Stimulated activated CD4-positive, alpha-beta T cell treated with anti-CD3 and anti-CD28 coated beads, Interleukin-2, amount 100 ng/mL, for 24 hours (primary cell): ENCODE measurements at regions not wholly inside any gene's neighbourhood (a gene's known extent, or its start where the extent isn't known, plus 50 kb on each side); places are given as distances from the start of the nearest gene placed in this dataset.

ENCODE experiments used
- DNase-seq, 2 donors: peaks; one replicate each; pipeline ENCODE4 v3.0.0-alpha.2; 2020

- DNase-seq: no peak
These were observed 1654.6 kb upstream of the RAG2 start for GRCh38 chr11:38252620-38253019.

DNA sequence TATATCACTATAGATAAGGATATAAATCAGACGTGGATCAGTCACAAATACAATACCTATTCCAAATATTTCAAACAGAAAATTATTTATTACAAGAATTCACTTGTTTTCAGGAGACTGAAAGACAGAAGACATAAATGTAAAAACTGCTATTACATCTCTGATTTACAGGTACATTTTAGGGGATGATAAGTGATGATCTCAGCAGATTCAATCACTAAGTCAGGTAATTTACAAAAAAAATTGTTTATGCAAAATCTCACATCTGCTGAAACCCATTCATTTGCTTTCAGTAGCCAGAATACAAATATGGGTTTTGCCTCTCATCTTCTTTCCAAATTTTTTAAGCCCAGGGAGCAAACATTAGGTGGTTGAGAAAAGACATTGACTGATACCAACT lies 1648.4 kb upstream of the RAG2 start:
- no peak for DNase-seq

- DNase-seq: no peak
These were observed 1628.6 kb upstream of the RAG2 start for GRCh38 chr11:38226684-38227083.

- DNase-seq: no peak
These were observed 1623.3 kb upstream of the RAG2 start for GRCh38 chr11:38221295-38221694.

- DNase-seq: no peak
These were observed 1621.6 kb upstream of the RAG2 start for GRCh38 chr11:38219636-38220035.

DNA sequence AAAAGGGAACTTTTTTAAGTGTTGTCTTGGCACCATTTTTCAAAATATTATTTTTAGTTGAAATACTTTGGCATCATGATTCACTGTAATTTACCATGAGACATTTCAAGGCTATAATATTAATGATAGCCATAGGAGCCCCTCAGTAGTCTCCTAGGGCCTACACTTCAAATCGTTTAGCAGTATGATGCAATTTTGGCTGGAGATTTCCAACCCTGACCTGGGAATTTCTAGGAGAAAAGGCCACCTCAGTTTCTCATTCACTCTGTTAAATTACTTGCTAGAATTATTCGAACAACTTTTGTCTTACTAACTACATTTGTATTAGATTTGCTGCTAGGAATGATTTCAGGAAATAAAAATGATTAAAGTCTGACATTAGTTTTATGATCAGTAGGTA lies 1610.9 kb upstream of the RAG2 start:
- no peak for DNase-seq

- DNase-seq: no peak
These were observed 1608.6 kb upstream of the RAG2 start for GRCh38 chr11:38206663-38207062.

DNA sequence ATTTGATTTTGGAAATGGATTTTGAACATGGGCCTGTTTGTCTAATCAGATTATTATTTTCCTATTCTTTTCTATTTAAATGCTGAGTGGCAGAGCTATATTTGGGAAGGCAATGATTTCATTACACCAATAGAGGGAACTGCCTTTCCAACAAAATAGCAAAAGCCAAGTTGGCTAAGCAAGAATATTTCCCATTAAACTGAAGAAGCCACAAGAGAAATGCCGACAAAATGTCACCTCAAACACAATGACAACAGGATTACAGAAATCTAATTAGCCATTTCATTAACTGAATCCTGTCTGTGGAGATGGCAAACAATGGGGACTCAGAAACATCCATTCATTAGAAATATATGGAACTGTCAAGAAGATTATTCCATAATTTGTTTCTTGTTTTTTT lies 1593.1 kb upstream of the RAG2 start:
- no peak for DNase-seq

- no peak for DNase-seq
These were observed 1584.3 kb upstream of the RAG2 start for GRCh38 chr11:38182126-38182866.

DNA sequence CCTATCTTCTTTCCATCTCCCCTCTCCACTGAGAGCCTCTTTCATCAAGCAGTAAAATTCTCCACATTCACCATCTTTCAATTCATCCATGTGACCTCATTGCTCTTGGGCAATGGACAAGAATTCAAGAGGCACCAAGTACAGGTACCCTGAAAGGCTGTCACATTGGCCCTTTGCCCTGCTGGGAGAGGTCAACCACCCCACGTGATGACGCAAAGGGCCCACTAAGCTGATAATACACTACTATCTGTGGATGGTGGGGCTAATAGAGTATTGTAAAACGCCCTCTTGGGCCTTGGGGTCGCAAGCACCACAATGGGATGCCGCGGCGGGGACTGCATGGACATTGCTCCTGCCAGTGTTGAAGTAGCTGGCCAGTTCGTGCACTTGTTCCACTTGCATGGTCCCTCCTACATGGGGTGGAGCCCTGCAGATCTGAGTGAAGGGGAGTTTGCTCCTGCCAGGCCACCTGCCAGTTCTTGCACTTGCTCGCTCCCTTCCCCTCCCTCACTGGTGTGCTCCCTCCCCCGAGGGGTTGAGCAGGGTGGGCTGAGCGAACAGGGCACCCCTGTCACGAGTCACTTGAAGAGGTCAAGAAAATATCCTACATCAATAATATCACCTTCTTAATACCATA lies 1578.8 kb upstream of the RAG2 start:
- DNase-seq: no peak

DNA sequence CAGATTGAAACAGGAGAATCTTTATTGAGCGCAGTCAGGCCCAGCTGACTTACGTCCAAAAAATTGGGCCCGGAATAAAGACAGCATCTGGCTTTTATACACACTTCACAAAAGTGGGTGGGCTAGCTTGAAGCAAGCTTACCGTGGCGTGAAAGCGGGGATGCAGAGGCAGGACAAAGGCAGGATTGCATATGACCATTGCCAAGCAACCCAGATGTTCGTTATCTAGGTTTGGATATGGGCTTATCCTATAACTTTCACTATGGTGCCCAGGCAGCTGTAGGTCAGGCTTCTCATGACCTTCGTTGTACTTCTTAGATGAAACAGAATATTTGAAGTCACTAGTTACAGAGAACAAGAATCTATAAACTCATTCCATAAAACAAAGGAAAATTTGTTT lies 1575.6 kb upstream of the RAG2 start:
- no peak for DNase-seq

DNA sequence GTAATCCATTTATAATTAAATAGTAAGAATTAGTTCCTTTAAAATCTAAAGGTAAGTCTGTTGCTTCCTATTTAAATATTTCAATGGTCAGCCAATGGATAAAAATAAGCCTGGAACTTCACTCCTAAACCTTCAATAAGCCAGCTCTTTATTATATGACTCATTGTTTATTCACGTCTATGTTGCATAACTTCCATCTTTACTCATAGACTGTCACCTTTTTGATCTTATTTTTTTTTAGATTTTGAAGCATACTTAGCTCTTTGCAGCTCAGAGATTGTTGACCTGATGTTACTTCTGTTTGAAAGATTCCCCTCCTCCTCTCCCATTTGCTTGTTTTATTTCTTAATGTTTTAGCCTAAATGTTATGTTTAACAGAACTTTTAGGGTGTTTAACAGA lies 1571.2 kb upstream of the RAG2 start:
- DNase-seq: no peak

GRCh38 chr11:38163526-38163925 lies 1565.5 kb upstream of the RAG2 start:
- no peak for DNase-seq

GRCh38 chr11:38160433-38160832 lies 1562.4 kb upstream of the RAG2 start:
- no peak for DNase-seq

- DNase-seq: no peak
These were observed 1561.0 kb upstream of the RAG2 start for GRCh38 chr11:38159038-38159437.

GRCh38 chr11:38156495-38157146 lies 1558.6 kb upstream of the RAG2 start:
- DNase-seq: no peak

DNA sequence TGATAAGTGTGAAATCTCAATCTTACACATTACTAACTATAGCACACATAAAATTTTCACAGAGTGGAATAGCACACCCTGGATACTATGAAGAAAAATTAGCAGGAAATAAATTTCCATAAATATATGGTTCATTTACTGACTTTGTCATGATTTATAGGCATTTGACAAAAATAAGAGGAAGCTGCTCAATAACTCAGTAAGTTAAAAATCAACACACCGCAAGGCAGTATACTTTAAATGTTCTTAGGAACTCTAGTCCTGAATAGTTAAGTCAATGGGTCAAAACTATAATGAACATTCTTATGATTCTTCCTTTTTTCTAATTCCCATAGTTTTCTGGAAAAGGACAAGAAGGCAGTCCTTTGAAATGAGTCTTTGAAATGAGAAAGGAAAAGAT lies 1557.8 kb upstream of the RAG2 start:
- no peak for DNase-seq

DNA sequence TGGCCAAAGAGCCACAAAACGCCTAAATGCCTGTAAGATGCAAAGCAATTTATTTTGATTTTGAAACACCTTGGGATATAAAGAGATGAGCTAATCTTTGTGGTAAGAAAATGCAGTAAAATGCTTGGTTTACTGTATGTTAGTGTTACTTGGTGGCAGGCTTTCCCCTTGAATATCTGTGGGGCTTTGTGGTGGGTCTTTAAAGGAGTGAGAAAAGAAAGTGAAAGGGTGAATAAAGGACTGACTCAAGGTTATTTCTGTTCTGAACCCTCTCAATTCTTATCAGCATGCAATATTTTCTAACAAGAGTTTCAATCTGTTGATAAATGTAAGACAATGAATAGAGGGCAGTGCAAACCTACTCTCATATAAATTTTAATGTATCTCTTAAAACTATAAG lies 1555.9 kb upstream of the RAG2 start:
- DNase-seq: no peak

- no peak for DNase-seq
These were observed 1545.8 kb upstream of the RAG2 start for GRCh38 chr11:38143852-38144251.

DNA sequence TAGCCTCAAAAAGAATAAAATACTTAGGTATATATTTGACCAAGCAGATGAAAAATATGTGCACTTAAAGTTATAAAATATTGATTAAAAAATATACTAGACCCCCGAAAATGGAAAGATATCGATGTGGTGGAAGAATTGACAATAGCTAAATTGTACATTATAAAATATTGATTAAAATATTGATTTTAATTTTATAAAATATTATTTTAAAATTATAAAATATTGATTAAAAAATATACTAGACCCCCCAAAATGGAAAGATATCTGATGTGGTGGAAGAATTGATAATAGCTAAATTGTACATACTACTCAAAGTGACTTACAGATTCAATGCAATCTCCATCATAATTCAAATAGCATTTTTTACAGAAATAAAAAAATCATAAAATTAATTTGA lies 1540.9 kb upstream of the RAG2 start:
- DNase-seq: no peak

GRCh38 chr11:38136887-38137286 lies 1538.9 kb upstream of the RAG2 start:
- DNase-seq: no peak

- DNase-seq: no peak
These were observed 1533.5 kb upstream of the RAG2 start for GRCh38 chr11:38131535-38131934.

GRCh38 chr11:38130976-38131375 lies 1532.9 kb upstream of the RAG2 start:
- DNase-seq: no peak

DNA sequence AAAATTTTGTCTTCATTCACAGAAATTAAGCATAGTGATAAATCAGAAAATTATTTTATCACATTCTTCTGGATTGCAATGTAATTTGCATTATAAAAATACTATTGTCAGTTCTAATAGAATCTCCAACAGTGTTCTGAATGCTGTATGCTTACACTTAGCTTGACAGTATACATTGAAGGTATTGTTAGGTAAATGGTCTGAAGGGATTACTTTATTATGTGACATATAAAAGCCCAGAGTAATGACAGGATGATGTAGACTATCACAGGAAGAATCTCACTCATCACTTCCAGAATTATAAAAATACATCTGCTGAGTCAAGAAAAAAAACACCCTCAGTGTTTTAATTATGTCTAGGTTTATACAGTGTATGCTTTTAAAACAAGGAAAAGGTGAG lies 1532.5 kb upstream of the RAG2 start:
- DNase-seq: no peak
